ENCODE measurements at regions not wholly inside any gene's neighbourhood (a gene's known extent, or its start where the extent isn't known, plus 50 kb on each side); places are given as distances from the start of the nearest gene placed in this dataset.

GRCh38 chr2:234846599-234847363 lies 105.0 kb upstream of the SH3BP4 start:
- TF ChIP-seq CTCF (IDR thresholded peaks at IDR 0.05) (no peak), POLR2A (IDR thresholded peaks at IDR 0.05) (no peak)
